ENCODE measurements at regions not wholly inside any gene's neighbourhood (a gene's known extent, or its start where the extent isn't known, plus 50 kb on each side); places are given as distances from the start of the nearest gene placed in this dataset.

DNA sequence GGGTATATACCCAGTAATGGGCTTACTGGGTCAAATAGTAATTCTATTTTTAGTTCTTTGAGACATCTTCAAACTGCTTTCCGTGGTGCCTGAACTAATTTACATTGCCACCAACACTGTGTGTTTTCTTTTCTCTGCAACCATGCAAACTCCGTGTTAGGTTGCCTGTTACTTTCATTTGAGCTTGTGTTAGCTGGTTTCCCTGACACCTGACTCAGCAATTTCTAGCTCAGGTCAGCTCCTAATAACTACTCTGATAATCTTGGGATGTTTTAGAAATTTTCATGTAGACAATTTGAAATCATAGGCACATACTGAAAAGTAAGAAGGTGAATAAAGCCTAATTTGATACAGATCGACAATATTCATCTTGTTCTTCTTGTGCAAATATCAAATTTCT lies 132.3 kb downstream of the ADCYAP1 start:
- TF ChIP-seq, protein P1, sequence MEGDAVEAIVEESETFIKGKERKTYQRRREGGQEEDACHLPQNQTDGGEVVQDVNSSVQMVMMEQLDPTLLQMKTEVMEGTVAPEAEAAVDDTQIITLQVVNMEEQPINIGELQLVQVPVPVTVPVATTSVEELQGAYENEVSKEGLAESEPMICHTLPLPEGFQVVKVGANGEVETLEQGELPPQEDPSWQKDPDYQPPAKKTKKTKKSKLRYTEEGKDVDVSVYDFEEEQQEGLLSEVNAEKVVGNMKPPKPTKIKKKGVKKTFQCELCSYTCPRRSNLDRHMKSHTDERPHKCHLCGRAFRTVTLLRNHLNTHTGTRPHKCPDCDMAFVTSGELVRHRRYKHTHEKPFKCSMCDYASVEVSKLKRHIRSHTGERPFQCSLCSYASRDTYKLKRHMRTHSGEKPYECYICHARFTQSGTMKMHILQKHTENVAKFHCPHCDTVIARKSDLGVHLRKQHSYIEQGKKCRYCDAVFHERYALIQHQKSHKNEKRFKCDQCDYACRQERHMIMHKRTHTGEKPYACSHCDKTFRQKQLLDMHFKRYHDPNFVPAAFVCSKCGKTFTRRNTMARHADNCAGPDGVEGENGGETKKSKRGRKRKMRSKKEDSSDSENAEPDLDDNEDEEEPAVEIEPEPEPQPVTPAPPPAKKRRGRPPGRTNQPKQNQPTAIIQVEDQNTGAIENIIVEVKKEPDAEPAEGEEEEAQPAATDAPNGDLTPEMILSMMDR (IDR thresholded peaks at IDR 0.05): no peak
- TF ChIP-seq POLR2A (IDR thresholded peaks at IDR 0.05) (no peak), POLR2AphosphoS5 (IDR thresholded peaks at IDR 0.05; ENCODE audit: insufficient read depth in 1 of 2, low read depth in 1 of 2) (no peak)
